Type B pancreatic cell (in vitro differentiated cells): ENCODE measurements at regions not wholly inside any gene's neighbourhood (a gene's known extent, or its start where the extent isn't known, plus 50 kb on each side); places are given as distances from the start of the nearest gene placed in this dataset.

Source experiments
- DNase-seq: peaks from one replicate; pipeline ENCODE4 v3.0.0; 2021; ENCODE audit warnings: mixed read lengths; ENCODE audit not compliant: unreplicated experiment; ENCODE audit errors: extremely low spot score
- H3K27ac Mint-ChIP-seq: 2 replicates; pipeline ENCODE4 v1.8.0; 2021; ENCODE audit warnings: mild to moderate bottlenecking, mixed read lengths
- H3K27me3 Mint-ChIP-seq: 2 replicates; pipeline ENCODE4 v1.8.0; 2021; ENCODE audit warnings: mixed read lengths
- H3K36me3 Mint-ChIP-seq: 2 replicates; pipeline ENCODE4 v1.8.0; 2021; ENCODE audit warnings: mixed read lengths
- H3K4me1 Mint-ChIP-seq: one replicate; pipeline ENCODE4 v1.8.0; 2021; ENCODE audit warnings: mixed read lengths; ENCODE audit not compliant: unreplicated experiment
- H3K4me3 Mint-ChIP-seq: 2 replicates; pipeline ENCODE4 v1.8.0; 2021; ENCODE audit warnings: mild to moderate bottlenecking, mixed read lengths
- H3K9me3 Mint-ChIP-seq: 2 replicates; pipeline ENCODE4 v1.8.0; 2021; ENCODE audit warnings: mixed read lengths
- CTCF ChIP-seq: fragments of 200-600 bp; sonication (generic); conservative IDR thresholded peaks from 2 replicates; pipeline ENCODE4 v1.5.0; 2021; ENCODE audit warnings: antibody characterized with exemption, mild to moderate bottlenecking

GRCh38 chr2:14423145-14423906 is 209.2 kb upstream of the LRATD1 start:
- no peak for DNase-seq
- H3K27me3 Mint-ChIP-seq, result peaks cover 2% of the 10 kb centered on the region
- no peaks in the 10 kb centered on the region for H3K36me3 Mint-ChIP-seq
- H3K4me1 Mint-ChIP-seq, result no peaks in the 10 kb centered on the region
- peaks cover 5% of the 10 kb centered on the region for H3K9me3 Mint-ChIP-seq
- H3K4me3 Mint-ChIP-seq, result no peak overlapping the region
- no peak for TF ChIP-seq CTCF
- H3K27ac Mint-ChIP-seq, result no peak overlapping the region

GRCh38 chr2:14424478-14425390 is 207.8 kb upstream of the LRATD1 start:
- no peak for DNase-seq
- no peak overlapping the region for H3K27ac Mint-ChIP-seq
- no peaks in the 10 kb centered on the region for H3K36me3 Mint-ChIP-seq
- H3K9me3 Mint-ChIP-seq, result peaks cover 5% of the 10 kb centered on the region
- no peak for TF ChIP-seq CTCF
- peaks cover 2% of the 10 kb centered on the region for H3K27me3 Mint-ChIP-seq
- H3K4me1 Mint-ChIP-seq, result no peaks in the 10 kb centered on the region
- no peak overlapping the region for H3K4me3 Mint-ChIP-seq

- Mint-ChIP-seq H3K4me3 (no peak overlapping the region), H3K9me3 (no peaks in the 10 kb centered on the region), H3K4me1 (no peaks in the 10 kb centered on the region), H3K27me3 (peaks cover 2% of the 10 kb centered on the region), H3K36me3 (no peaks in the 10 kb centered on the region), H3K27ac (no peak overlapping the region)
- no peak for TF ChIP-seq CTCF
- DNase-seq, result no peak
These were observed 206.6 kb upstream of the LRATD1 start for GRCh38 chr2:14425869-14426268.

GRCh38 chr2:14428056-14428455 is 204.5 kb upstream of the LRATD1 start:
- H3K36me3 Mint-ChIP-seq, result no peaks in the 10 kb centered on the region
- H3K9me3 Mint-ChIP-seq, result no peaks in the 10 kb centered on the region
- no peaks in the 10 kb centered on the region for H3K4me1 Mint-ChIP-seq
- H3K27ac Mint-ChIP-seq, result no peak overlapping the region
- peak; percentile 27 for TF ChIP-seq CTCF
- H3K4me3 Mint-ChIP-seq, result no peak overlapping the region
- no peaks in the 10 kb centered on the region for H3K27me3 Mint-ChIP-seq
- no peak for DNase-seq

- Mint-ChIP-seq H3K36me3 (no peaks in the 10 kb centered on the region), H3K27ac (no peak overlapping the region), H3K4me1 (no peaks in the 10 kb centered on the region), H3K4me3 (no peak overlapping the region), H3K9me3 (no peaks in the 10 kb centered on the region), H3K27me3 (no peaks in the 10 kb centered on the region)
- TF ChIP-seq CTCF, result no peak
- DNase-seq, result no peak
These were observed 198.5 kb upstream of the LRATD1 start for GRCh38 chr2:14433946-14434495.
